ENCODE measurements at regions not wholly inside any gene's neighbourhood (a gene's known extent, or its start where the extent isn't known, plus 50 kb on each side); places are given as distances from the start of the nearest gene placed in this dataset.

- TF ChIP-seq CTCF (IDR thresholded peaks at IDR 0.05), result no peak
- TF ChIP-seq POLR2A (IDR thresholded peaks at IDR 0.05), result no peak
Observed at GRCh38 chr5:115467628-115468027, 76.9 kb downstream of the FEM1C start.

All from ovary (tissue), 3 donors.